Endothelial cell (in vitro differentiated cells): ENCODE measurements at regions not wholly inside any gene's neighbourhood (a gene's known extent, or its start where the extent isn't known, plus 50 kb on each side); places are given as distances from the start of the nearest gene placed in this dataset.

Source experiments
- DNase-seq: peaks from one replicate; pipeline ENCODE4 v3.0.0; 2021; ENCODE audit warnings: low spot score
- H3K27ac Mint-ChIP-seq: one replicate; pipeline ENCODE4 v1.8.0; 2021; ENCODE audit warnings: mixed read lengths, inconsistent platforms; ENCODE audit not compliant: unreplicated experiment
- H3K27me3 Mint-ChIP-seq: one replicate; pipeline ENCODE4 v1.8.0; 2021; ENCODE audit warnings: mild to moderate bottlenecking, moderate library complexity, mixed read lengths, inconsistent platforms; ENCODE audit not compliant: unreplicated experiment
- H3K36me3 Mint-ChIP-seq: one replicate; pipeline ENCODE4 v1.8.0; 2021; ENCODE audit warnings: mild to moderate bottlenecking, low read depth, mixed read lengths, inconsistent platforms; ENCODE audit not compliant: unreplicated experiment
- H3K4me1 Mint-ChIP-seq: one replicate; pipeline ENCODE4 v1.8.0; 2021; ENCODE audit warnings: mild to moderate bottlenecking, mixed read lengths, inconsistent platforms; ENCODE audit not compliant: unreplicated experiment
- H3K4me3 Mint-ChIP-seq: one replicate; pipeline ENCODE4 v1.8.0; 2021; ENCODE audit warnings: mild to moderate bottlenecking, mixed read lengths, inconsistent platforms; ENCODE audit not compliant: unreplicated experiment
- H3K9me3 Mint-ChIP-seq: one replicate; pipeline ENCODE4 v1.8.0; 2021; ENCODE audit warnings: mixed read lengths, inconsistent platforms; ENCODE audit not compliant: unreplicated experiment
- TF ChIP-seq, protein P1 (sequence below): fragments of 200-600 bp; sonication (generic); IDR thresholded peaks from one replicate; pipeline ENCODE4 v1.5.0; 2021; ENCODE audit warnings: antibody characterized with exemption; ENCODE audit not compliant: unreplicated experiment

DNA sequence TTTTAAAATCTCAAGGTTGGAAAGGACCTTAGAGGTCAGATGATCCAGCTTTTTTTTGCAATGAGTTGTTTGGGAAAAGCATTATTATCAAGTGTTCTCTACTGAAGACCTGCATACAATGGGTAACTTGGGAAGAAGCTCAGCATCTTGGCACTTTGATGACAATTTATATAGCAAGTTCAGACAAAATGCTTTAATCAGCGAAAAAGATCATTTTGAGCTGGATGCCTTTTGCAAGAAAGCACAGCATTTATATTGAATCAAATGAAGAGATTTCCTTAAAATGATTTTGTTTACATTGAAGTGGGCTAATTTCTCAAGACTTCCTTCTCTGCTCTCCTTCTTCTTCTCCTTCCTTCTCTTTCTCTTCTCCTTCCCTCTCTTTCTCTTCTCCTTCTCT is 796.4 kb upstream of the CDH2 start:
- H3K27me3 Mint-ChIP-seq: no peaks in the 10 kb centered on the region
- H3K36me3 Mint-ChIP-seq: no peaks in the 10 kb centered on the region
- H3K4me3 Mint-ChIP-seq: no peak overlapping the region
- H3K9me3 Mint-ChIP-seq: no peaks in the 10 kb centered on the region
- DNase-seq: no peak
- H3K27ac Mint-ChIP-seq: no peak overlapping the region
- peaks cover 4% of the 10 kb centered on the region for H3K4me1 Mint-ChIP-seq
- TF ChIP-seq, protein P1, sequence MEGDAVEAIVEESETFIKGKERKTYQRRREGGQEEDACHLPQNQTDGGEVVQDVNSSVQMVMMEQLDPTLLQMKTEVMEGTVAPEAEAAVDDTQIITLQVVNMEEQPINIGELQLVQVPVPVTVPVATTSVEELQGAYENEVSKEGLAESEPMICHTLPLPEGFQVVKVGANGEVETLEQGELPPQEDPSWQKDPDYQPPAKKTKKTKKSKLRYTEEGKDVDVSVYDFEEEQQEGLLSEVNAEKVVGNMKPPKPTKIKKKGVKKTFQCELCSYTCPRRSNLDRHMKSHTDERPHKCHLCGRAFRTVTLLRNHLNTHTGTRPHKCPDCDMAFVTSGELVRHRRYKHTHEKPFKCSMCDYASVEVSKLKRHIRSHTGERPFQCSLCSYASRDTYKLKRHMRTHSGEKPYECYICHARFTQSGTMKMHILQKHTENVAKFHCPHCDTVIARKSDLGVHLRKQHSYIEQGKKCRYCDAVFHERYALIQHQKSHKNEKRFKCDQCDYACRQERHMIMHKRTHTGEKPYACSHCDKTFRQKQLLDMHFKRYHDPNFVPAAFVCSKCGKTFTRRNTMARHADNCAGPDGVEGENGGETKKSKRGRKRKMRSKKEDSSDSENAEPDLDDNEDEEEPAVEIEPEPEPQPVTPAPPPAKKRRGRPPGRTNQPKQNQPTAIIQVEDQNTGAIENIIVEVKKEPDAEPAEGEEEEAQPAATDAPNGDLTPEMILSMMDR: no peak

DNA sequence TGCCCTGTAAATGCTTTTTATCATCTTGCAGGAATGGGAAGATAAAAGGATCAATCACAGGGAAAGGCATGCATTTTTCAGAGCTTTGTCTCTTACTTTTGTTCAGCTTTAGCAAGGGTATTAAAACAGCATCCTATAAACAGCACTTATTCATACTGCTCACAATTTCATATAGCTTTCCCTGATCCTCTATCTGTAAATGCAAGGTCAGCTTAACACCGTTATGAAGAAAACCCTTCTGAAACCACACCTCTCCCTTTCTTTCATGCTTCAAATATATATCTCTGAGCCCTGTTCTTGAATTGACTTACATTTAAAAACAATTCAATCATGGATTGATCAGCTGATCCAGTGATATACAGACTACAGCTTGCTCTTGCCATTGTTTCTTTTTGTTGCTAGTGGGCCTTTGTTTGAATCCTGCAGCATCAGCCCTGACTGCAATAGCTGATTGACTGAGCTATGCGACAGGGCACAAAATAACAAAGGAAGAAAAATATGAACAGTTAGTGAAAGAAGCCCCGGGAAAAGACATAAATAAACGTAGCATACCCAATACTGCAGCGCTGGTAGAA is 795.5 kb upstream of the CDH2 start:
- Mint-ChIP-seq H3K36me3 (no peaks in the 10 kb centered on the region), H3K27me3 (no peaks in the 10 kb centered on the region), H3K4me3 (no peak overlapping the region), H3K4me1 (peaks cover 4% of the 10 kb centered on the region), H3K9me3 (no peaks in the 10 kb centered on the region), H3K27ac (no peak overlapping the region)
- TF ChIP-seq, protein P1: no peak
- no peak for DNase-seq

DNA sequence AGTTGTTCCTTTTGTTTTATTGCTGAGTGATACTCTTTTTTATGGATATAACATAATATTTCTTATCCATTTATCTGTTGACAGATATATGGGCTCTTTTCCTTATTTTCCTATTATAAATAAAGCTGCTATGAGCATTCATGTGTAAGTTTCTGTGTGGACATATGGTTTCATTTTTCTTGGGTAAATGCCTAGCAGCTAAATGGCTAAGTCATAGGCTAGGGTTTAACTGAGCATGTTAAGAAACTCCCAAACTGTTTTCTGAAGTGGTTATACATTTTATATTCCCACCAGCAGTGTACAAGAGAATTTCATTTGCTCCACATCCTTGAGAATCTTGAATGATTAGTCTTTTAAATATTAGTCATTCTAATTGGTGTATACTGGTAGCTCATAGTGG is 786.6 kb upstream of the CDH2 start:
- Mint-ChIP-seq H3K36me3 (no peaks in the 10 kb centered on the region), H3K4me1 (peaks cover 4% of the 10 kb centered on the region), H3K27me3 (no peaks in the 10 kb centered on the region), H3K9me3 (no peaks in the 10 kb centered on the region), H3K4me3 (no peak overlapping the region), H3K27ac (no peak overlapping the region)
- DNase-seq: no peak
- TF ChIP-seq, protein P1: no peak

DNA sequence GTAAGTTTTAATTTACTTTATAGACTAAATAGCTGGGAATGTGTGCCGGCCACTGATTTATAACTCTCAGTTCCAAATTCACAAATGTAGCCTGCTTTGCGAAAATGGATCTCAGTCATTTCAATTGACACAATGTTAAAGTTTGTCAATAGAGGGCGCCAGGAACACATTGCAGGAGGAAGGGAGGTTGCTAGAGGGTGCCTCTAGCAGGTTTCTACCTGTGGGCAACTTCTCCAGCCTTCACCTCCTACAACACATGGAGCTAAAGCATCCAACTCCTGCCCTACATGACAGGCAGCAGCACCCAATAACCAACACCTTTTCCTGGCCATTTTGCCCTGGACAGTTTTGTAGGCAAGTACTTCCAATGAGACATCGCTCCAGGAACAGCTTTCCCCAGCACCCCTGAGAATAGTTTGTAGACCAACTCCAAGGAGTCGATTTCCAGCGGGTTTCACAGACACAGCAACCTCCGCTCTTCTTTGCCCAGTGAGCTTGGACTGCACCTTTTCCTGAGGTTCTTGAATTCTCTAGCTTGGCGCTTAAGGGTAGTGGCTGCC is 784.8 kb upstream of the CDH2 start:
- peak; percentile 47 for DNase-seq
- Mint-ChIP-seq H3K36me3 (no peaks in the 10 kb centered on the region), H3K27me3 (no peaks in the 10 kb centered on the region), H3K9me3 (no peaks in the 10 kb centered on the region), H3K4me1 (peaks cover 4% of the 10 kb centered on the region), H3K27ac (no peak overlapping the region), H3K4me3 (no peak overlapping the region)
- TF ChIP-seq, protein P1: peak; percentile 27

DNA sequence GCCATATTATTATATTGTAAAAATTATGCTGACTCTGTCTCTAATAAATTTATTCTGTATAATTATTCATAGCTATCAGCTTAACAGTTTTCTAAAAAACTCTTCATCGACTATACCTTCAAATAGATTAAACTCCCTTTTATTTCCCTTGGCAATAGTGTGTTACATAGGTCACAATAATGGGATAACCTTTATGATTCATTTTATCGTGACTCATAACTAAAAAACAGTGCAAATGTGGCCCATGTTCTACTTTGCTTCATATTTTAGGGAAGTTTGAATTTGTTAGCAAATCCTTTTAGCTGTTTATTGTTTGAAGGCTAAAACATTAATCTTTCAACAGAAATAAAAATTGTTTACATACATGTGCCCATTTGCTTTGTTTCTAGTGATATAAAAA is 783.2 kb upstream of the CDH2 start:
- no peaks in the 10 kb centered on the region for H3K9me3 Mint-ChIP-seq
- H3K27me3 Mint-ChIP-seq: no peaks in the 10 kb centered on the region
- TF ChIP-seq, protein P1: no peak
- H3K27ac Mint-ChIP-seq: no peak overlapping the region
- no peak for DNase-seq
- peaks cover 4% of the 10 kb centered on the region for H3K4me1 Mint-ChIP-seq
- H3K4me3 Mint-ChIP-seq: no peak overlapping the region
- H3K36me3 Mint-ChIP-seq: no peaks in the 10 kb centered on the region
